SK-N-SH (cell line): ENCODE measurements at regions not wholly inside any gene's neighbourhood (a gene's known extent, or its start where the extent isn't known, plus 50 kb on each side); places are given as distances from the start of the nearest gene placed in this dataset.

ENCODE experiments used
- CTCF ChIA-PET: fragments of 300-600, 350-600 bp; formaldehyde crosslinking; extraction: SDS; loops from one replicate; lab custom pipeline; 2021; lab: Yijun Ruan, JAX
- POLR2A ChIA-PET: fragments of 350-600 bp; sonication (Branson Sonifier 250); formaldehyde crosslinking; extraction: SDS; loops from one replicate; lab custom pipeline; 2020; ENCODE audit warnings: antibody characterized with exemption, inconsistent platforms; lab: Yijun Ruan, JAX
- DNase-seq: peaks from one replicate; pipeline ENCODE4 v3.0.0; 2012
- H2AFZ ChIP-seq: fragments of 200-600 bp; sonication (generic); 2 replicates; pipeline ENCODE4 v1.8.1; 2016; ENCODE audit warnings: antibody characterized with exemption, mild to moderate bottlenecking, low read depth
- H3F3A ChIP-seq: fragments of 200-600 bp; sonication (generic); replicated peaks from 2 replicates; pipeline ENCODE3; 2016; ENCODE audit warnings: antibody characterized with exemption, mild to moderate bottlenecking; ENCODE audit not compliant: insufficient read depth
- H3K27ac ChIP-seq, 2 experiments: fragments of 200-500 bp in 1 of 2; fragments of 200-600 bp in 1 of 2; sonication (Bioruptor generic) in 1 of 2; sonication (generic), shearing (Covaris generic) in 1 of 2; 2 replicates each; pipeline versions ENCODE4 v1.5.1 to v1.6.1; 2014 to 2016; ENCODE audit warnings: low read depth in 2 of 2, inconsistent platforms in 1 of 2, low read length in 1 of 2, mild to moderate bottlenecking in 1 of 2, mixed read lengths in 1 of 2
- H3K27me3 ChIP-seq: fragments of 200-600 bp; sonication (generic), shearing (Covaris generic); 2 replicates; pipeline ENCODE4 v1.6.1; 2016; ENCODE audit warnings: mixed run types; ENCODE audit not compliant: insufficient read depth
- H3K36me3 ChIP-seq, 2 experiments: fragments of 200-500 bp in 1 of 2; fragments of 200-600 bp in 1 of 2; sonication (Bioruptor generic) in 1 of 2; sonication (generic) in 1 of 2; replicated peaks in 1 of 2; 2 replicates each; pipeline versions ENCODE3 to v1.5.1; 2014 to 2016; ENCODE audit warnings: low read length in 1 of 2, mild to moderate bottlenecking in 1 of 2; ENCODE audit not compliant: insufficient read depth in 2 of 2, control insufficient read depth in 1 of 2
- H3K4me1 ChIP-seq, 2 experiments: fragments of 200-500 bp in 1 of 2; fragments of 200-600 bp in 1 of 2; sonication (Bioruptor generic) in 1 of 2; sonication (generic), shearing (Covaris generic) in 1 of 2; 2 replicates each; pipeline versions ENCODE4 v1.5.1 to v1.6.1; 2014 to 2016; ENCODE audit warnings: low read depth in 1 of 2, low read length in 1 of 2, mixed run types in 1 of 2; ENCODE audit not compliant: insufficient read depth in 2 of 2, control insufficient read depth in 1 of 2
- H3K4me2 ChIP-seq: fragments of 200-600 bp; sonication (generic), shearing (Covaris generic); 2 replicates; pipeline ENCODE4 v1.6.1; 2017; ENCODE audit warnings: mixed run types
- H3K4me3 ChIP-seq, 2 experiments: fragments of 200-500 bp in 1 of 2; fragments of 200-600 bp in 1 of 2; sonication (Bioruptor generic) in 1 of 2; sonication (generic), shearing (Covaris generic) in 1 of 2; 2 replicates each; pipeline versions ENCODE4 v1.5.1 to v1.8.1; 2014 to 2016; ENCODE audit warnings: low read depth in 2 of 2, inconsistent platforms in 1 of 2, low read length in 1 of 2, mild to moderate bottlenecking in 1 of 2, mixed read lengths in 1 of 2, moderate library complexity in 1 of 2
- H3K79me2 ChIP-seq: fragments of 200-600 bp; sonication (generic); 2 replicates; pipeline ENCODE4 v1.8.1; 2017; ENCODE audit warnings: mild to moderate bottlenecking; ENCODE audit not compliant: insufficient read depth
- H3K9ac ChIP-seq: fragments of 200-600 bp; sonication (generic); 2 replicates; pipeline ENCODE4 v1.6.1; 2017; ENCODE audit warnings: mixed run types
- H3K9me2 ChIP-seq: fragments of 200-600 bp; sonication (generic); 2 replicates; pipeline ENCODE4 v1.6.1; 2017; ENCODE audit warnings: mixed run types
- H3K9me3 ChIP-seq: fragments of 200-600 bp; sonication (generic); 2 replicates; pipeline ENCODE4 v1.6.1; 2017; ENCODE audit warnings: mixed run types, mild to moderate bottlenecking, moderate library complexity
- H4K20me1 ChIP-seq: fragments of 200-600 bp; sonication (generic); 2 replicates; pipeline ENCODE4 v1.6.1; 2017; ENCODE audit warnings: mild to moderate bottlenecking, mixed run types; ENCODE audit not compliant: insufficient read depth
- CHD2 ChIP-seq: fragments of 150-350 bp; IDR thresholded peaks from 2 replicates; pipeline ENCODE4 v1.6.1; 2018; ENCODE audit warnings: low read length; ENCODE audit not compliant: partially characterized antibody
- EZH2phosphoT487 ChIP-seq: fragments of 200-600 bp; sonication (generic); IDR thresholded peaks from 2 replicates; pipeline ENCODE4 v1.6.1; 2017; ENCODE audit warnings: low read depth, mixed run types, mild to moderate bottlenecking, antibody characterized with exemption, moderate library complexity, borderline replicate concordance
- MEF2A ChIP-seq: IDR thresholded peaks from 2 replicates; pipeline ENCODE4 v1.4.0; 2012; ENCODE audit warnings: low read depth, borderline replicate concordance
- POLR2AphosphoS5 ChIP-seq: IDR thresholded peaks from 2 replicates; pipeline ENCODE4 v1.6.1; 2012; ENCODE audit warnings: low read depth, low read length
- RAD21 ChIP-seq: IDR thresholded peaks from 2 replicates; pipeline ENCODE4 v1.6.1; 2012; ENCODE audit warnings: mild to moderate bottlenecking, low read length
- TAF1 ChIP-seq: IDR thresholded peaks from 2 replicates; pipeline ENCODE4 v1.6.1; 2012; ENCODE audit warnings: low read depth, mild to moderate bottlenecking, low read length, moderate library complexity, borderline replicate concordance
- TCF12 ChIP-seq: IDR thresholded peaks from 2 replicates; pipeline ENCODE4 v1.4.0; 2012
- TEAD4 ChIP-seq: IDR thresholded peaks from 2 replicates; pipeline ENCODE4 v1.4.0; 2012; ENCODE audit warnings: mild to moderate bottlenecking, borderline replicate concordance; ENCODE audit not compliant: insufficient read depth
- YY1 ChIP-seq: IDR thresholded peaks from 2 replicates; pipeline ENCODE4 v1.4.0; 2012; ENCODE audit warnings: low read depth, mild to moderate bottlenecking
- WGBS: methylation state at CpG from one replicate; pipeline ENCODE4 v1.1.6; 2017; ENCODE audit warnings: low lambda C conversion rate; 5-methylcytosine and 5-hydroxymethylcytosine counted together
- TF ChIP-seq, protein P1 (sequence below): fragments of 150-350 bp; IDR thresholded peaks from 2 replicates; pipeline ENCODE4 v1.6.1; 2016; ENCODE audit warnings: mild to moderate bottlenecking, low read depth, low read length
- TF ChIP-seq, protein P2 (sequence below): IDR thresholded peaks from 2 replicates; pipeline ENCODE4 v1.6.1; 2012; ENCODE audit warnings: mild to moderate bottlenecking, low read depth, low read length, moderate library complexity

DNA sequence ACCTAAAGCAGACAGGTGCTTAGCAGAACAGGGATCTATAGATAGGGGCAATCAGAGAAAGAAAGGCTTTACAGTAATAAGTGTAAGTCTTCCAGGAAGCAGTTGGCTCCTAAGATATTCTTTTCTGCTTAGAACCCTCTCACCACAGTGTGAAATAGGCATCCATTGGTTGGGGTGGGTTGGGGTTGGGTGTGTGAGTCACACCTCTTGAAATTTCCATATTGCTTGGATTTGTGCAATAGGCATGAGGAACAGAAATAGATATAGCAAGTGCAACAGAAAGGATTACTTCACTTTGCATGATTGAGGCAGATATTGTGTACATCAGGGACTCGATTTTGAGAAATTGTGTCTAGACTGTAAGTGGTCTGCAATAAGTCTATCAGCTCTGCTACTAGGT, 200.1 kb upstream of the GAP43 start:
- H3K4me1 ChIP-seq = peaks cover 0 to 2% of the 10 kb centered on the region in 2 experiments; a peak in 1 of 4 replicates
- ChIA-PET CTCF (no interaction called here), POLR2A (no interaction called here)
- H3K4me2 ChIP-seq = no peak overlapping the region
- no peaks in the 10 kb centered on the region for H3F3A ChIP-seq
- no peaks in the 10 kb centered on the region for H3K9me3 ChIP-seq
- H3K27me3 ChIP-seq = no peaks in the 10 kb centered on the region
- DNase-seq = no peak
- H3K36me3 ChIP-seq = no peaks in the 10 kb centered on the region
- H2AFZ ChIP-seq = no peak overlapping the region
- no peak overlapping the region for H3K4me3 ChIP-seq
- no peaks in the 10 kb centered on the region for H4K20me1 ChIP-seq
- 69% methylated on average over 1 of the region's 1 CpG for WGBS
- no peak overlapping the region for H3K9ac ChIP-seq
- no peaks in the 10 kb centered on the region for H3K9me2 ChIP-seq
- H3K79me2 ChIP-seq = no peaks in the 10 kb centered on the region
- H3K27ac ChIP-seq = no peak overlapping the region
- TF ChIP-seq CHD2 (no peak), TAF1 (no peak)
- TF ChIP-seq, protein P1, sequence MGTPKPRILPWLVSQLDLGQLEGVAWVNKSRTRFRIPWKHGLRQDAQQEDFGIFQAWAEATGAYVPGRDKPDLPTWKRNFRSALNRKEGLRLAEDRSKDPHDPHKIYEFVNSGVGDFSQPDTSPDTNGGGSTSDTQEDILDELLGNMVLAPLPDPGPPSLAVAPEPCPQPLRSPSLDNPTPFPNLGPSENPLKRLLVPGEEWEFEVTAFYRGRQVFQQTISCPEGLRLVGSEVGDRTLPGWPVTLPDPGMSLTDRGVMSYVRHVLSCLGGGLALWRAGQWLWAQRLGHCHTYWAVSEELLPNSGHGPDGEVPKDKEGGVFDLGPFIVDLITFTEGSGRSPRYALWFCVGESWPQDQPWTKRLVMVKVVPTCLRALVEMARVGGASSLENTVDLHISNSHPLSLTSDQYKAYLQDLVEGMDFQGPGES = no peak

- no peak for TF ChIP-seq YY1
- no peak for TF ChIP-seq TCF12
- TF ChIP-seq, protein P2, sequence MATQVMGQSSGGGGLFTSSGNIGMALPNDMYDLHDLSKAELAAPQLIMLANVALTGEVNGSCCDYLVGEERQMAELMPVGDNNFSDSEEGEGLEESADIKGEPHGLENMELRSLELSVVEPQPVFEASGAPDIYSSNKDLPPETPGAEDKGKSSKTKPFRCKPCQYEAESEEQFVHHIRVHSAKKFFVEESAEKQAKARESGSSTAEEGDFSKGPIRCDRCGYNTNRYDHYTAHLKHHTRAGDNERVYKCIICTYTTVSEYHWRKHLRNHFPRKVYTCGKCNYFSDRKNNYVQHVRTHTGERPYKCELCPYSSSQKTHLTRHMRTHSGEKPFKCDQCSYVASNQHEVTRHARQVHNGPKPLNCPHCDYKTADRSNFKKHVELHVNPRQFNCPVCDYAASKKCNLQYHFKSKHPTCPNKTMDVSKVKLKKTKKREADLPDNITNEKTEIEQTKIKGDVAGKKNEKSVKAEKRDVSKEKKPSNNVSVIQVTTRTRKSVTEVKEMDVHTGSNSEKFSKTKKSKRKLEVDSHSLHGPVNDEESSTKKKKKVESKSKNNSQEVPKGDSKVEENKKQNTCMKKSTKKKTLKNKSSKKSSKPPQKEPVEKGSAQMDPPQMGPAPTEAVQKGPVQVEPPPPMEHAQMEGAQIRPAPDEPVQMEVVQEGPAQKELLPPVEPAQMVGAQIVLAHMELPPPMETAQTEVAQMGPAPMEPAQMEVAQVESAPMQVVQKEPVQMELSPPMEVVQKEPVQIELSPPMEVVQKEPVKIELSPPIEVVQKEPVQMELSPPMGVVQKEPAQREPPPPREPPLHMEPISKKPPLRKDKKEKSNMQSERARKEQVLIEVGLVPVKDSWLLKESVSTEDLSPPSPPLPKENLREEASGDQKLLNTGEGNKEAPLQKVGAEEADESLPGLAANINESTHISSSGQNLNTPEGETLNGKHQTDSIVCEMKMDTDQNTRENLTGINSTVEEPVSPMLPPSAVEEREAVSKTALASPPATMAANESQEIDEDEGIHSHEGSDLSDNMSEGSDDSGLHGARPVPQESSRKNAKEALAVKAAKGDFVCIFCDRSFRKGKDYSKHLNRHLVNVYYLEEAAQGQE = no peak
- no peak for TF ChIP-seq MEF2A
- TF ChIP-seq TEAD4 = no peak
- TF ChIP-seq RAD21 = no peak
- no peak for TF ChIP-seq POLR2AphosphoS5
- TF ChIP-seq EZH2phosphoT487 = no peak
- Histone ChIP-seq H3K36me3 (no peaks in the 10 kb centered on the region), H2AFZ (no peak overlapping the region), H3K9ac (no peak overlapping the region), H3F3A (peaks cover 5% of the 10 kb centered on the region), H3K27ac (no peak overlapping the region), H3K4me1 (no peaks in the 10 kb centered on the region), H3K4me2 (no peak overlapping the region), H4K20me1 (no peaks in the 10 kb centered on the region), H3K79me2 (no peaks in the 10 kb centered on the region), H3K9me3 (no peaks in the 10 kb centered on the region), H3K9me2 (no peaks in the 10 kb centered on the region), H3K27me3 (no peaks in the 10 kb centered on the region), H3K4me3 (no peak overlapping the region)
- DNase-seq = no peak
- CTCF ChIA-PET = interaction anchor here (0.6 kb wide), 1 partner anchor 42 kb away, joined by 3 read pairs; no protein-coding TSS in a partner anchor
- POLR2A ChIA-PET = no interaction called here
- 79% methylated on average over 5 of the region's 5 CpGs for WGBS
Observed at GRCh38 chr3:115428841-115429240, 194.5 kb upstream of the GAP43 start.
